Testis (tissue), 2 donors: ENCODE measurements at regions not wholly inside any gene's neighbourhood (a gene's known extent, or its start where the extent isn't known, plus 50 kb on each side); places are given as distances from the start of the nearest gene placed in this dataset.

Source experiments
- DNase-seq: peaks from one replicate; pipeline ENCODE4 v3.0.0-alpha.2; 2019
- H3K27ac ChIP-seq, 2 donors: fragments of 200-600 bp; sonication (generic); one replicate each; pipeline ENCODE4 v1.5.1; 2019
- H3K27me3 ChIP-seq: fragments of 200-600 bp; sonication (generic); one replicate; pipeline ENCODE4 v1.5.1; 2019
- H3K36me3 ChIP-seq: fragments of 200-600 bp; sonication (generic); one replicate; pipeline ENCODE4 v1.5.1; 2017; ENCODE audit warnings: low read depth; ENCODE audit errors: missing control alignments
- H3K4me1 ChIP-seq: fragments of 200-600 bp; sonication (generic); one replicate; pipeline ENCODE4 v1.5.1; 2019
- H3K4me3 ChIP-seq, 2 donors: fragments of 200-600 bp; sonication (generic); one replicate each; pipeline ENCODE4 v1.5.1; 2017 to 2019
- H3K9me3 ChIP-seq: fragments of 200-600 bp; sonication (generic); one replicate; pipeline ENCODE4 v1.5.1; 2017
- POLR2A ChIP-seq: fragments of 450-650 bp; IDR thresholded peaks from one replicate; pipeline ENCODE4 v1.6.1; 2017; ENCODE audit warnings: antibody characterized with exemption, mild to moderate bottlenecking, moderate library complexity
- WGBS, 2 donors: methylation state at CpG; one replicate each; pipeline ENCODE4 v1.1.5; 2018; 5-methylcytosine and 5-hydroxymethylcytosine counted together
- intact Hi-C: fragments of 100-400 bp; cut with DNase I; formaldehyde crosslinking; loops from one replicate; pipeline ENCODE4 v1.15.1; 2023; ENCODE audit warnings: low total_unique reads
- TF ChIP-seq, protein P1 (sequence below), 3 experiments: fragments of 450-650 bp in 2 of 3; fragments of 200-600 bp in 1 of 3; sonication (generic) in 1 of 3; IDR thresholded peaks; one replicate each; pipeline ENCODE4 v1.5.1; 2016 to 2019; ENCODE audit warnings: antibody characterized with exemption in 3 of 3, mild to moderate bottlenecking in 2 of 3, moderate library complexity in 1 of 3

DNA sequence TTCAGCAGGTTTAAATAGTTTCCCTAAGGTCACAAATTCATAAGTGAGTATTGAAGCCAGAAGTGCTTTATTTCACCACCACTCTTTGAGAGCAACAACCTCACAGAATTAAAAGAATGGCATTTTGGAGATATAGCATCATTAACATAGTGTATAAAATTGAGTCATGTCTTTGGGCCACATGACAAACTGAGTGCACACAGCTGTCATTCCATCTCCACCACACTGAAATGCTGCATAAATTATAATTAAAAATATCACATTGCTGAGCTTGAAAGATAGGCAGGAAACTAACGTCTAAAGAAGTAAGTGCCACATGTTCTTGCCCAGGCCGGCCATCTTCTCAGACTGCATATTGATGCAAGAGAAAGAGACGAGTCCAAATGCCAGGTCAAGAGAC lies 897.9 kb upstream of the CNTNAP5 start:
- Histone ChIP-seq H3K4me1 (no peaks in the 10 kb centered on the region), H3K27me3 (no peaks in the 10 kb centered on the region), H3K9me3 (no peaks in the 10 kb centered on the region), H3K36me3 (no peaks in the 10 kb centered on the region), H3K4me3 (no peak overlapping the region), H3K27ac (no peak overlapping the region)
- 61 to 63% methylated on average over 3 of the region's 3 CpGs for WGBS, 2 donors
- intact Hi-C loops = no loop called here
- TF ChIP-seq, protein P1, sequence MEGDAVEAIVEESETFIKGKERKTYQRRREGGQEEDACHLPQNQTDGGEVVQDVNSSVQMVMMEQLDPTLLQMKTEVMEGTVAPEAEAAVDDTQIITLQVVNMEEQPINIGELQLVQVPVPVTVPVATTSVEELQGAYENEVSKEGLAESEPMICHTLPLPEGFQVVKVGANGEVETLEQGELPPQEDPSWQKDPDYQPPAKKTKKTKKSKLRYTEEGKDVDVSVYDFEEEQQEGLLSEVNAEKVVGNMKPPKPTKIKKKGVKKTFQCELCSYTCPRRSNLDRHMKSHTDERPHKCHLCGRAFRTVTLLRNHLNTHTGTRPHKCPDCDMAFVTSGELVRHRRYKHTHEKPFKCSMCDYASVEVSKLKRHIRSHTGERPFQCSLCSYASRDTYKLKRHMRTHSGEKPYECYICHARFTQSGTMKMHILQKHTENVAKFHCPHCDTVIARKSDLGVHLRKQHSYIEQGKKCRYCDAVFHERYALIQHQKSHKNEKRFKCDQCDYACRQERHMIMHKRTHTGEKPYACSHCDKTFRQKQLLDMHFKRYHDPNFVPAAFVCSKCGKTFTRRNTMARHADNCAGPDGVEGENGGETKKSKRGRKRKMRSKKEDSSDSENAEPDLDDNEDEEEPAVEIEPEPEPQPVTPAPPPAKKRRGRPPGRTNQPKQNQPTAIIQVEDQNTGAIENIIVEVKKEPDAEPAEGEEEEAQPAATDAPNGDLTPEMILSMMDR (IDR thresholded peaks at IDR 0.05) = no peak
- TF ChIP-seq POLR2A = no peak
- DNase-seq = no peak

DNA sequence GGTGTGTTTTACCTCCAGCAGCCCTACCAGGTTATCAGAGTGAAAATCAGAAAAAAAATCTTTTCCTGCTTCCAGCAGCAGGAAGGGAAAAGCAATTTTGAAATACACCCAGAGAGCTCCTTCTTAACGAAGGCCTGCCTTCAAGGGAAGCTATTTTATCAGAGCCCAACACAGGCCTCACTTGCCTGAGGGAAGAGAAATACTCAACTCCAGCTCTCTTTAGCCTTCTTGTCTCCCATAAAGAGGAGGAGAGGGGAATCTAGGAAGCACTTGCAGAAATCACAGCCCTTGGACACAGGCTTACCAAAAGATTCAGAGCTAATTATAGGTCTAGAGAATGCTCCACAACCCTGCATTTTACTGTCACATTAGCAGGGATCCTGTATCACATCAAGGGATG lies 896.1 kb upstream of the CNTNAP5 start:
- no peaks in the 10 kb centered on the region for H3K4me1 ChIP-seq
- intact Hi-C loops = no loop called here
- no peak overlapping the region for H3K4me3 ChIP-seq
- H3K27ac ChIP-seq = no peak overlapping the region
- H3K36me3 ChIP-seq = no peaks in the 10 kb centered on the region
- WGBS, 2 donors = 36 to 67% methylated on average over 1 of the region's 1 CpG
- no peak for DNase-seq
- no peaks in the 10 kb centered on the region for H3K27me3 ChIP-seq
- H3K9me3 ChIP-seq = no peaks in the 10 kb centered on the region
- TF ChIP-seq, protein P1 (IDR thresholded peaks at IDR 0.05) = no peak
- TF ChIP-seq POLR2A = no peak

DNA sequence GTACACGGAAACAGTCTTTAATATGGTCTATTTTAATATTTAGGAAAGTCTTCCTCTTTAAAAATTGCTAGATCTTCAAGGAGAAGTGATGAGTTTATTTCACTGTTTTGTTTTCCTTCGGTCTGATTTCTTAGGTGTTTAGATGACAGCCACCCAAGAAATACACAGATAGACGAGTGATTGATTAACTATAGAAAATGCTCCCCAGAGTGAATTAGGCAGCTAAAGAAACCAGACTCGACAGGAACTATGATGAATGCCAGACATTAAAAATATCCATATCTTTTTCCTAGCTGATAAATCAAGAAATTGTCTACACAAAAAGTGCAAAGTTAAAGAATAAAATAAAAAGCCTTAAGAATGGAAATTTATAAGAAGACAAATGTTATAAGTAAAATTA lies 888.7 kb upstream of the CNTNAP5 start:
- TF ChIP-seq, protein P1 (IDR thresholded peaks at IDR 0.05) = no peak
- no peak for TF ChIP-seq POLR2A
- H3K27ac ChIP-seq = no peak overlapping the region
- WGBS, 2 donors = 83 to 86% methylated on average over 4 of the region's 4 CpGs
- intact Hi-C loops = no loop called here
- H3K36me3 ChIP-seq = no peaks in the 10 kb centered on the region
- no peaks in the 10 kb centered on the region for H3K27me3 ChIP-seq
- H3K4me1 ChIP-seq = no peaks in the 10 kb centered on the region
- H3K9me3 ChIP-seq = no peaks in the 10 kb centered on the region
- no peak overlapping the region for H3K4me3 ChIP-seq
- no peak for DNase-seq

DNA sequence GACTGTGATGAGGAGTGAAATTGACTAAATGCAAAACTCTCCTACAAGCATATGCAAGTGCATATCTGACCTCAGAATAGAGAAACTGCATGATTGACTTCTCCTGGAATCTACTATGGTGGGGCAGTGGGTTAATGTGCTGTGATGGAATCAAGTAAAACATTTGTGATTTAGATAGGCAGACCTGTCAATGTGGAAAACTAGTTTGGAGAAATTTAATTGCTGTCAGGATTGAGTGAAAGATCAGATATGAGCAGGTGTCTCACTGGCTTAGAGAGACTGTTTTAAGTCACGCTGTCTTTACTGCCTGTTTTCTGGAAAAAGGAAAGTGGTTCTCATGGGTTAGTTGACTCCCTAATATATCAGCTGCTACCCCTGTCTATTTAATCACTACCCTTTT lies 881.0 kb upstream of the CNTNAP5 start:
- Histone ChIP-seq H3K9me3 (no peaks in the 10 kb centered on the region), H3K4me3 (no peak overlapping the region), H3K36me3 (no peaks in the 10 kb centered on the region), H3K27me3 (no peaks in the 10 kb centered on the region), H3K27ac (no peak overlapping the region), H3K4me1 (no peaks in the 10 kb centered on the region)
- TF ChIP-seq, protein P1 (IDR thresholded peaks at IDR 0.05) = no peak
- no peak for TF ChIP-seq POLR2A
- intact Hi-C loops = no loop called here
- no peak for DNase-seq
- 81 to 88% methylated on average over 1 of the region's 1 CpG for WGBS, 2 donors

DNA sequence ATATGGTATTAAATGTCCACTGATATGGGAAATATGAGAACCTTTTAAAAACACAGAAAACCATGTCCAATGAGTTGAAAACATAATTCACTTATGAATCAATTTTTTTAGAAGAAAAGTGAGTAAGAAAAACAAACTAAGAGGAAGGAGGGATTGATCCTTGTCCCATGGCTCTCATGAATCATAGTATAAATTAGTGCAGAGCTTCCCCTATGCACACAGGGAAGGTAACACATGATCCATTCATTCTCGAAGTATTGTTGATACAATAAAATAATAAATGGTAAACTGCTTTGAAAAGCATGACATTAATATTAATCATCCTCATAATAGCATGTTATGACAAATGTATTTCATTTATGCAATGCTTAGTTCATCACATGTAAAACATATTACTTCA lies 872.0 kb upstream of the CNTNAP5 start:
- Histone ChIP-seq H3K4me3 (no peak overlapping the region), H3K9me3 (no peaks in the 10 kb centered on the region), H3K27me3 (no peaks in the 10 kb centered on the region), H3K27ac (no peak overlapping the region), H3K4me1 (no peaks in the 10 kb centered on the region), H3K36me3 (no peaks in the 10 kb centered on the region)
- intact Hi-C loops = no loop called here
- TF ChIP-seq POLR2A = no peak
- TF ChIP-seq, protein P1 (IDR thresholded peaks at IDR 0.05) = no peak
- WGBS, 2 donors = 58 to 72% methylated on average over 1 of the region's 1 CpG
- no peak for DNase-seq
